H1 (cell line): ENCODE measurements at regions not wholly inside any gene's neighbourhood (a gene's known extent, or its start where the extent isn't known, plus 50 kb on each side); places are given as distances from the start of the nearest gene placed in this dataset.

ENCODE experiments used
- CTCF ChIA-PET: fragments of 300-600 bp; sonication (Branson Sonifier 250); formaldehyde crosslinking; loops from one replicate; lab custom pipeline; 2021; ENCODE audit not compliant: partially characterized antibody; lab: Charles Lee
- POLR2A ChIA-PET: fragments of 300-600 bp; sonication (Branson Sonifier 250); formaldehyde crosslinking; loops from one replicate; lab custom pipeline; 2021; ENCODE audit warnings: inconsistent platforms; ENCODE audit not compliant: partially characterized antibody; lab: Charles Lee
- DNase-seq, 2 experiments: peaks; one replicate each; pipeline versions ENCODE4 v3.0.0 to v3.0.0-alpha.2; 2010 to 2022; ENCODE audit warnings: low spot score in 2 of 2, low read depth in 1 of 2, mixed read lengths in 1 of 2
- FAIRE-seq: peaks from 2 replicates; lab custom pipeline; 2011; peaks lifted over from hg19 to GRCh38; lab: Jason Lieb, UNC
- H2AFZ ChIP-seq: 2 replicates; pipeline ENCODE4 v1.8.1; 2012; ENCODE audit warnings: low read length, inconsistent platforms
- H2AK5ac ChIP-seq: 2 replicates; pipeline ENCODE4 v1.6.1; 2013; ENCODE audit warnings: low read depth, low read length
- H2BK120ac ChIP-seq: replicated peaks from 2 replicates; pipeline ENCODE3; 2013; ENCODE audit warnings: low read depth, low read length, inconsistent platforms
- H2BK12ac ChIP-seq: 2 replicates; pipeline ENCODE4 v1.6.1; 2013; ENCODE audit warnings: low read depth, low read length
- H2BK15ac ChIP-seq: 2 replicates; pipeline ENCODE4 v1.6.1; 2013; ENCODE audit warnings: low read length
- H2BK20ac ChIP-seq: 2 replicates; pipeline ENCODE4 v1.6.1; 2013; ENCODE audit warnings: low read length
- H2BK5ac ChIP-seq: 2 replicates; pipeline ENCODE4 v1.6.1; 2013; ENCODE audit warnings: low read depth, low read length
- H3K14ac ChIP-seq: 2 replicates; pipeline ENCODE4 v1.6.1; 2013; ENCODE audit warnings: inconsistent platforms; ENCODE audit not compliant: insufficient read length
- H3K18ac ChIP-seq: 2 replicates; pipeline ENCODE4 v1.6.1; 2013; ENCODE audit warnings: low read length; ENCODE audit errors: extremely low read depth
- H3K23ac ChIP-seq: 2 replicates; pipeline ENCODE4 v1.6.1; 2013; ENCODE audit warnings: inconsistent platforms; ENCODE audit not compliant: insufficient read length
- H3K23me2 ChIP-seq: 2 replicates; pipeline ENCODE4 v1.6.1; 2013; ENCODE audit warnings: low read depth, low read length
- H3K27ac ChIP-seq: 2 replicates; pipeline ENCODE4 v1.6.1; 2011; ENCODE audit warnings: low read depth, low read length, inconsistent platforms
- H3K27me3 ChIP-seq, 4 experiments: replicated peaks in 1 of 4; 1 replicate in 1 of 4; 2 replicates in 3 of 4; pipeline versions ENCODE4 v1.6.1 to v1.8.1; 2011 to 2013; ENCODE audit warnings: low read length in 3 of 4, mild to moderate bottlenecking in 3 of 4, inconsistent platforms in 2 of 4, mixed read lengths in 2 of 4, moderate library complexity in 1 of 4; ENCODE audit not compliant: control insufficient read depth in 3 of 4, insufficient read depth in 3 of 4; ENCODE audit errors: extremely low read depth in 1 of 4
- H3K36me3 ChIP-seq, 4 experiments: 2 replicates each; pipeline versions ENCODE4 v1.6.1 to v1.8.1; 2011 to 2013; ENCODE audit warnings: mild to moderate bottlenecking in 4 of 4, low read length in 3 of 4, moderate library complexity in 2 of 4, control low read depth in 1 of 4, inconsistent platforms in 1 of 4; ENCODE audit not compliant: insufficient read depth in 4 of 4, control insufficient read depth in 2 of 4
- H3K4ac ChIP-seq: replicated peaks from 2 replicates; pipeline ENCODE3; 2013; ENCODE audit warnings: low read length, low read depth, mixed read lengths, inconsistent platforms; ENCODE audit not compliant: insufficient read length
- H3K4me1 ChIP-seq, 4 experiments: replicated peaks in 1 of 4; 1 replicate in 1 of 4; 2 replicates in 3 of 4; pipeline versions ENCODE4 v1.6.1 to v1.8.1; 2011 to 2013; ENCODE audit warnings: low read length in 3 of 4, inconsistent platforms in 2 of 4, mixed read lengths in 1 of 4; ENCODE audit not compliant: insufficient read depth in 4 of 4, control insufficient read depth in 3 of 4
- H3K4me2 ChIP-seq, 2 experiments: 2 replicates each; pipeline versions ENCODE4 v1.6.1 to v1.8.1; 2011 to 2013; ENCODE audit warnings: low read depth in 2 of 2, low read length in 2 of 2, control low read depth in 1 of 2, inconsistent platforms in 1 of 2, mild to moderate bottlenecking in 1 of 2; ENCODE audit not compliant: insufficient read depth in 1 of 2
- H3K4me3 ChIP-seq, 4 experiments: fragments of 200-600, 300-600 bp in 1 of 4; sonication (generic), shearing (Covaris generic), sonication (Bioruptor Twin) in 1 of 4; 2 replicates each; pipeline versions ENCODE4 v1.5.1 to v1.8.1; 2011 to 2016; ENCODE audit warnings: low read length in 4 of 4, low read depth in 3 of 4, control low read depth in 2 of 4, inconsistent platforms in 2 of 4, mild to moderate bottlenecking in 2 of 4, mixed read lengths in 1 of 4, moderate library complexity in 1 of 4; ENCODE audit not compliant: insufficient read depth in 2 of 4; ENCODE audit errors: extremely low read depth in 1 of 4
- H3K56ac ChIP-seq: replicated peaks from 2 replicates; pipeline ENCODE3; 2013; ENCODE audit warnings: low read depth, mild to moderate bottlenecking, mixed read lengths, low read length, inconsistent platforms; ENCODE audit not compliant: insufficient read length
- H3K79me1 ChIP-seq: 2 replicates; pipeline ENCODE4 v1.6.1; 2013; ENCODE audit warnings: low read depth, low read length, control low read depth
- H3K79me2 ChIP-seq, 2 experiments: 2 replicates each; pipeline versions ENCODE4 v1.6.1 to v1.8.1; 2012 to 2013; ENCODE audit warnings: low read length in 2 of 2, mild to moderate bottlenecking in 2 of 2, inconsistent platforms in 1 of 2; ENCODE audit not compliant: insufficient read depth in 2 of 2, control insufficient read depth in 1 of 2
- H3K9ac ChIP-seq, 4 experiments: replicated peaks in 1 of 4; 1 replicate in 1 of 4; 2 replicates in 3 of 4; pipeline versions ENCODE4 v1.6.1 to v1.8.1; 2011 to 2013; ENCODE audit warnings: low read depth in 3 of 4, low read length in 3 of 4, control low read depth in 2 of 4, mild to moderate bottlenecking in 2 of 4, moderate library complexity in 2 of 4, inconsistent platforms in 1 of 4; ENCODE audit errors: extremely low read depth in 1 of 4
- H3K9me3 ChIP-seq, 2 experiments: 2 replicates each; pipeline versions ENCODE4 v1.6.1 to v1.8.1; 2012 to 2013; ENCODE audit warnings: mild to moderate bottlenecking in 2 of 2, moderate library complexity in 2 of 2, control low read depth in 1 of 2, inconsistent platforms in 1 of 2, low read depth in 1 of 2, low read length in 1 of 2, mixed read lengths in 1 of 2; ENCODE audit not compliant: insufficient read depth in 2 of 2
- H4K20me1 ChIP-seq, 2 experiments: replicated peaks in 1 of 2; 2 replicates each; pipeline versions ENCODE3 to v1.8.1; 2011 to 2013; ENCODE audit warnings: inconsistent platforms in 2 of 2, low read length in 2 of 2, mild to moderate bottlenecking in 1 of 2; ENCODE audit not compliant: insufficient read depth in 2 of 2, control insufficient read depth in 1 of 2
- H4K5ac ChIP-seq: 2 replicates; pipeline ENCODE4 v1.6.1; 2013; ENCODE audit warnings: low read length, low read depth, mixed read lengths, inconsistent platforms; ENCODE audit not compliant: insufficient read length
- H4K8ac ChIP-seq: 2 replicates; pipeline ENCODE4 v1.8.0; 2013; ENCODE audit warnings: mild to moderate bottlenecking, moderate library complexity, low read length, inconsistent platforms; ENCODE audit not compliant: insufficient read depth; ENCODE audit errors: extremely low read depth
- H4K91ac ChIP-seq: replicated peaks from 2 replicates; pipeline ENCODE3; 2013; ENCODE audit warnings: low read length, mixed read lengths, inconsistent platforms; ENCODE audit not compliant: insufficient read length
- BACH1 ChIP-seq: IDR thresholded peaks from 2 replicates; pipeline ENCODE4 v1.6.1; 2012; ENCODE audit warnings: low read length, improper control_type of control experiment
- CHD2 ChIP-seq: IDR thresholded peaks from 2 replicates; pipeline ENCODE4 v1.6.1; 2012; ENCODE audit warnings: low read length, improper control_type of control experiment
- KDM4A ChIP-seq: IDR thresholded peaks from one replicate; pipeline ENCODE4 v1.7.1; 2012; ENCODE audit warnings: low read depth, mild to moderate bottlenecking, moderate library complexity, low read length, inconsistent platforms; ENCODE audit not compliant: severe bottlenecking
- KDM5A ChIP-seq: fragments of 200-600 bp; IDR thresholded peaks from 2 replicates; pipeline ENCODE4 v1.7.1; 2012; ENCODE audit warnings: mild to moderate bottlenecking, low read length, inconsistent platforms, mixed read lengths
- NRF1 ChIP-seq: IDR thresholded peaks from 2 replicates; pipeline ENCODE4 v1.6.1; 2011; ENCODE audit warnings: mild to moderate bottlenecking, low read depth, low read length, improper control_type of control experiment
- POLR2AphosphoS5 ChIP-seq: IDR thresholded peaks from 2 replicates; pipeline ENCODE4 v1.6.1; 2011; ENCODE audit warnings: low read depth, low read length
- POU5F1 ChIP-seq: IDR thresholded peaks from 2 replicates; pipeline ENCODE4 v1.6.1; 2011; ENCODE audit warnings: low read depth, mild to moderate bottlenecking, low read length, moderate library complexity
- WGBS, 2 experiments: shearing (Covaris generic) in 1 of 2; methylation state at CpG; one replicate each; pipeline versions ENCODE4 v1.1.6 to v1.1.7; 2013 to 2015; ENCODE audit warnings: low lambda C conversion rate in 2 of 2, mixed read lengths in 2 of 2, inconsistent platforms in 1 of 2, low coverage in 1 of 2, missing lambda C conversion rate in 1 of 2; ENCODE audit not compliant: insufficient replicate concordance in 2 of 2, insufficient coverage in 1 of 2, insufficient read length in 1 of 2; ENCODE audit errors: extremely low coverage in 1 of 2, missing lambda C conversion rate in 1 of 2; 5-methylcytosine and 5-hydroxymethylcytosine counted together

- no peak overlapping the region for H2AFZ ChIP-seq
- H3K23ac ChIP-seq, result no peak overlapping the region
- no peak overlapping the region for H3K56ac ChIP-seq
- no peak overlapping the region for H3K18ac ChIP-seq
- no peak overlapping the region for H3K14ac ChIP-seq
- H3K4me3 ChIP-seq, result no peak overlapping the region
- H3K27me3 ChIP-seq, result no peaks in the 10 kb centered on the region
- no peak overlapping the region for H2BK20ac ChIP-seq
- ChIA-PET CTCF (no interaction called here), POLR2A (no interaction called here)
- H2AK5ac ChIP-seq, result no peak overlapping the region
- no peak overlapping the region for H3K4ac ChIP-seq
- TF ChIP-seq KDM4A (no peak), NRF1 (no peak), POLR2AphosphoS5 (no peak), POU5F1 (no peak), CHD2 (no peak), KDM5A (no peak), BACH1 (no peak)
- TF ChIP-seq, all 59 proteins: peak for 0
- FAIRE-seq (no peak), DNase-seq (no peak)
- no peak overlapping the region for H2BK120ac ChIP-seq
- H3K9me3 ChIP-seq, result no peaks in the 10 kb centered on the region
- H3K23me2 ChIP-seq, result no peaks in the 10 kb centered on the region
- H3K79me2 ChIP-seq, result no peaks in the 10 kb centered on the region
- no peak overlapping the region for H2BK15ac ChIP-seq
- H3K9ac ChIP-seq, result no peak overlapping the region
- WGBS, 2 experiments, result 86% methylated on average over 2 of the region's 2 CpGs; no CpG with 5 or more reads in 1 of the 2 experiments
- no peaks in the 10 kb centered on the region for H3K36me3 ChIP-seq
- H2BK5ac ChIP-seq, result no peak overlapping the region
- no peak overlapping the region for H3K27ac ChIP-seq
- H3K4me2 ChIP-seq, result no peak overlapping the region
- H3K79me1 ChIP-seq, result no peaks in the 10 kb centered on the region
- H2BK12ac ChIP-seq, result no peak overlapping the region
- no peak overlapping the region for H4K91ac ChIP-seq
- no peak overlapping the region for H4K8ac ChIP-seq
- H4K20me1 ChIP-seq, result no peaks in the 10 kb centered on the region
- no peak overlapping the region for H4K5ac ChIP-seq
- no peaks in the 10 kb centered on the region for H3K4me1 ChIP-seq
These were observed 129.2 kb downstream of the MID1IP1 start for GRCh38 chrX:38930474-38930873.
